ENCODE measurements at regions not wholly inside any gene's neighbourhood (a gene's known extent, or its start where the extent isn't known, plus 50 kb on each side); places are given as distances from the start of the nearest gene placed in this dataset.

- TF ChIP-seq, protein P1, sequence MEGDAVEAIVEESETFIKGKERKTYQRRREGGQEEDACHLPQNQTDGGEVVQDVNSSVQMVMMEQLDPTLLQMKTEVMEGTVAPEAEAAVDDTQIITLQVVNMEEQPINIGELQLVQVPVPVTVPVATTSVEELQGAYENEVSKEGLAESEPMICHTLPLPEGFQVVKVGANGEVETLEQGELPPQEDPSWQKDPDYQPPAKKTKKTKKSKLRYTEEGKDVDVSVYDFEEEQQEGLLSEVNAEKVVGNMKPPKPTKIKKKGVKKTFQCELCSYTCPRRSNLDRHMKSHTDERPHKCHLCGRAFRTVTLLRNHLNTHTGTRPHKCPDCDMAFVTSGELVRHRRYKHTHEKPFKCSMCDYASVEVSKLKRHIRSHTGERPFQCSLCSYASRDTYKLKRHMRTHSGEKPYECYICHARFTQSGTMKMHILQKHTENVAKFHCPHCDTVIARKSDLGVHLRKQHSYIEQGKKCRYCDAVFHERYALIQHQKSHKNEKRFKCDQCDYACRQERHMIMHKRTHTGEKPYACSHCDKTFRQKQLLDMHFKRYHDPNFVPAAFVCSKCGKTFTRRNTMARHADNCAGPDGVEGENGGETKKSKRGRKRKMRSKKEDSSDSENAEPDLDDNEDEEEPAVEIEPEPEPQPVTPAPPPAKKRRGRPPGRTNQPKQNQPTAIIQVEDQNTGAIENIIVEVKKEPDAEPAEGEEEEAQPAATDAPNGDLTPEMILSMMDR (IDR thresholded peaks at IDR 0.05), result no peak
- TF ChIP-seq POLR2A (IDR thresholded peaks at IDR 0.05), result no peak
Measured at GRCh38 chr10:2576892-2577291, 490.5 kb upstream of the PFKP start.
